HG02884 (cell line): ENCODE measurements at regions not wholly inside any gene's neighbourhood (a gene's known extent, or its start where the extent isn't known, plus 50 kb on each side); places are given as distances from the start of the nearest gene placed in this dataset.

Experiments used
- ATAC-seq: cut with Tn5 transposase; IDR thresholded peaks from one replicate; pipeline ENCODE4 v1.9.1; 2021; ENCODE audit warnings: mild to moderate bottlenecking, moderate library complexity; ENCODE audit not compliant: unreplicated experiment

DNA sequence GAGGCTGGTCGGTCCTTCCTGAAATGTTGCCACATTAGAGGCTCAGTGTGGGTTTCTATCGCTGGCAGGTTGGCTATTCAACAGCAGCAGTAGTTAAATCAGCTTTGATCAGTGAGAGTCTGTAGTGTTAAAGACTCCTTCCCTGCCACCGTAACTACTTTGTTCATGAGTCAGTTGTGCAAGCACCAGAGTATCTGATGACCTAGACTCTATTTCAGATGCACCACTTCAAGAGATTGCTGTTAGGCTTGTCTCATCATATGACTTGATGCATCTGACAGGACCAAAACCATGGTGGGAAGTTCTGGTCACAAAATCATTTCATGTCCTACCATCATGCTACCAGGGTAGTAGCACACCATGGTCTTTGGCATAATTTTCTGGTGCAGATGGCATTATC is 482.7 kb upstream of the MPDZ start:
- ATAC-seq, result no peak

DNA sequence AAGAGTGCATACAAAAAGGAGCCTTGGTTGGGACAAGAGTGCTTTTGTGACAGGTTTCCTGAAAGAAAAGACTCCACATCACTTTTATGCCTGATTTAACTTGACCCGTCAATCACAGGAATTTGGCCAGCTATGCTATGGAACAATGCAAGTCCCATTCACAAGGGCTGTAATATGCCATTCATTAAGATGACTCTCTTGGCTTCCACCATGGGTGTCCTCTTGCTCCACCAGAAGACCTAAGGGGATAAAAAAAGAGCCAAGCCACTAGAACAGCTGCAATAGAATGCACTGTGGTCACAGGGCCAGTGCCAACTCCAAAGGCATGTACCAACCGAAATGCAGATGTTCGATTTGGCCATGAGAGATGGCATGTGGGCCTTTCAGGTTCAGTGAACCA is 480.1 kb upstream of the MPDZ start:
- ATAC-seq, result no peak

DNA sequence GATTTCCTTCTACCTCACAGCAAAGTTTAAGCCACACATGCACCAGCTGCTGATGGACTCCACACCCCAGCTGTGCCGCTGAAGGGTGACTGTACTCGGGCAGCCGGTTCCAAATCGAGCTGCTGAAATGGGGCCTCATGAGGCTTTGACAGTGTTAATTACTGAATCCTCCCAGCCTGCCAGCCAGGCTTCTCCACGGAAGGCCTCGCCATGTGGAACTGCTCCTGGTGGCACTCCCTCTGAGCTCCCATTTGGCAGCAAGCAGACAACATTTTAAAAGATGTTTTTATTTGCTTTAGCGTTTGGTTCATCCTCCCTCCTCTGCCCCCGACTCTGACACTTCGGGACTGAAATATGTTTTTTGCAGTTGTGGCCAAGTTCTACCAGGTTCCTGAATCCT is 479.4 kb upstream of the MPDZ start:
- ATAC-seq, result no peak

- ATAC-seq, result no peak
Observed at GRCh38 chr9:13756943-13757342, 477.5 kb upstream of the MPDZ start.

DNA sequence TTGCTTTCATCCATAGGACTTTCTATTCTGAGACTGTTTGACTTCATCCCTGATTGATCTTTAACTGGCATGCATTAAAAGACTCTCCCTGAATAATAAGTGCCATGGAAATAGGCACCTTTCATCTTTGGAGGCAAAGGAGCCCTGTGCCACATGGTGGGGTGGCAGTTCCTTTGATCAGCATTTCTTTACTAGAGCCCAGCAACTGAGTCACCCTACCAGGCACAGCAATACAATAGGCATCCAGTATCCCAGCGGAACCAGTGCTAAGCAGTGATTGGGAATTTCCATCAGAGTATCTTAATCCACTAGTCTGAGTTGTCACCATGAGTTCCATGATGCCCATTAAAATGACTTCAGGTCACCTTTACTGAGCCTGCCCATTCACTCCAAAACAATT is 476.1 kb upstream of the MPDZ start:
- ATAC-seq, result no peak

DNA sequence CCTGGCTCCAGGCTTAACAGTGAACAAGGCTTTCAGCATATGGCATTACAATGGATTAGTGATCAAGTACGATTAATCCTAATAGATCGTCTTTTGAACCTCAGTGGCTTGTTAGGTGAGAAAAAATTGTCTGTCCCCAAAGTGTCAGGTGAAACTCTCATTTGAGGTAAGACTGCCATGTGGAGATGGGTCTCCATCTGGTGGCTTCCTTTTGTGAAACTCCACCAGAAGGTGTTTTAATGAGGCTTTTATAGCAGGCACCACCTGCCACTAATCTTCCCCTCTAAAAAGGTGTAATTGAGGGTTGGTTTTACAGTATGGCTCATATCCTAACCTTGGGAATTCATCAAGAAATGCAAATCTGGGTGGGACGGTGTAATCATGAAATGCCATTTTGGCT is 471.1 kb upstream of the MPDZ start:
- ATAC-seq, result no peak

GRCh38 chr9:13750061-13750460 is 470.6 kb upstream of the MPDZ start:
- ATAC-seq, result no peak

DNA sequence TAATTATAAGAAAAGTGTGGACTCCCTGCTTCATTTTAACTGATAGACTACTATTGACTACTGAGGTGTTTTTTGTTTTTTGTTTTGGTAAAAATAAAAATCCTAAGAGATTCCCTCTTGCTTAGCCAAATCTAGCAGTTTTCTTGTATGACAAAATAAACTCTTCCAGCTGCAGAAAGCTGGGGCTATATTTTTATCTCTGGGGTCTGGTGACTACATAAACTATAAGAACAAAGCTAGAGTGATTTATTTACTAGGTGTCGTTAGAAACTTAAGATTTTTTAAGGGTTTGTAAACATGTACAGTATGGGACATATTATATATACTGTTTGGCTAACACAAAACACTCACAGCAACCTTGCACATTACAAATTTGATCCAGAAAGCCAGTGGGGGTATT is 467.4 kb upstream of the MPDZ start:
- ATAC-seq, result no peak

DNA sequence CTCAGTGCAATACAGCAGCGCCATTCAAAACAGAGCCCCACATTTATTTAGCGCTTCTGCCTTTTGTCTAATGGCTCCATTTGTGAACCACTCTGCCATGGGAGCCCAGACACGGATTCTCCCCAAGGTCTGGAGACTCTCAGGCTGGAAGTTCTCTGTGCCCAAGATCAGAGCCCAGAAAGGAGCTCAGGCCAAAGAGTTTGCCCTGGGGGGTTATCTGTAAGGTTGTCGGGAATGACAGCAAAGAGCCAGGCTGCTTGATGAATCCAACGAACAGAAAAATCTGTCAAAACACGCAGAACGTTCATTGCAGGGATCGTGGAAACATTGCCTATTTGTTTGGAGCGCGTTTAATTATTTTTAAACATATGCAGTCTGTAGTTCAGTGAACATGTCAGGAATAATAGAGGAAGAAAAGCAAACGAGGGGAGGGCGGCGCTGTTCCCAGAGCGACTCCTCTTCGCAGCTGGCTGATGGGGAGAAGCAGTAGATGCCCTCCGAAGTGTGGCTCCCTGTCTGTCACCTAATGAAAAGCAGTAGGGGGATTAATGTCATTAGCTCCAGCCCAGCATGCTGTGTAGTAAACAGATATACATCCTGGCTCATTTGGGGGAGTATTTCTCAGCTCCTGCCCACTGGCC is 464.9 kb upstream of the MPDZ start:
- no peak for ATAC-seq

- no peak for ATAC-seq
Observed at GRCh38 chr9:13737885-13738284, 458.4 kb upstream of the MPDZ start.

GRCh38 chr9:13735181-13735580 is 455.7 kb upstream of the MPDZ start:
- ATAC-seq, result no peak

DNA sequence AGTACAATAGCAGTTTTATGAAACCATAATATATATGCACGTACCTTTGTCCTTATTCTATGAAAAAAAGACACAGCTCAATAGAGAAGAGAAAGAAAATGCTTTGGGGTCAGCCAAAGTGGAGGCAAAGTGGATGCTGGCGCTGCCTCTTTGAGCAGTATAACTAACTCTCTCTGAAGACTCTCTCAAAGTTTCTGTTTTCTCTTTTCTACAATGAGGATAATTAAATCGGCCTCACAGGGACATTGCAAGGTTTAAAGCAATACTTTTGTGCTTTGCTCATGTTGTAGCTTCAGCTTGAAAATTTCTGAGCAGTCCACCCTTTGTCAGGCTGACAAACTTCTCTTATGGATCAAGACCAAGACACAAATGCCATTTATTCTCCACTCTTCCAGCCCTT is 455.1 kb upstream of the MPDZ start:
- ATAC-seq, result no peak

- ATAC-seq, result no peak
Observed at GRCh38 chr9:13732290-13732689, 452.8 kb upstream of the MPDZ start.

GRCh38 chr9:13731637-13732036 is 452.1 kb upstream of the MPDZ start:
- no peak for ATAC-seq

DNA sequence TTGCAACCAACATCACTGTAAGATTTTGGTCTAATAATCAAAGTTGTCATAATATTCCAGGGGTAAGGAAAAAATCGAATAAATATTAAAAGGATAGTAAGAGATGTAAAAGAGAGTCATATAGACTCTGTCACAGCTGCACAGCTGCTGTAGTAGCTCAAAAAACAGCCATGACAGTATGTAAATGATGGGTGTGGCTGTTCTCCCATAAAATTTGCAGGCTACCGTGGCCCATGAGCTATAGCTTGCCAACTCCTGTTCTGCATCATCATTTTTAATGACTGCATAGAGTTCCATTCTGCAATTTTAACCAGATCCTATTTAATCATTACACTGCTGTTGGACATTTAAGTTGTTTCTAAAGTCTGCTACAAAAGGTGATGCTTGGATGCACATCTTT is 450.5 kb upstream of the MPDZ start:
- ATAC-seq, result no peak

DNA sequence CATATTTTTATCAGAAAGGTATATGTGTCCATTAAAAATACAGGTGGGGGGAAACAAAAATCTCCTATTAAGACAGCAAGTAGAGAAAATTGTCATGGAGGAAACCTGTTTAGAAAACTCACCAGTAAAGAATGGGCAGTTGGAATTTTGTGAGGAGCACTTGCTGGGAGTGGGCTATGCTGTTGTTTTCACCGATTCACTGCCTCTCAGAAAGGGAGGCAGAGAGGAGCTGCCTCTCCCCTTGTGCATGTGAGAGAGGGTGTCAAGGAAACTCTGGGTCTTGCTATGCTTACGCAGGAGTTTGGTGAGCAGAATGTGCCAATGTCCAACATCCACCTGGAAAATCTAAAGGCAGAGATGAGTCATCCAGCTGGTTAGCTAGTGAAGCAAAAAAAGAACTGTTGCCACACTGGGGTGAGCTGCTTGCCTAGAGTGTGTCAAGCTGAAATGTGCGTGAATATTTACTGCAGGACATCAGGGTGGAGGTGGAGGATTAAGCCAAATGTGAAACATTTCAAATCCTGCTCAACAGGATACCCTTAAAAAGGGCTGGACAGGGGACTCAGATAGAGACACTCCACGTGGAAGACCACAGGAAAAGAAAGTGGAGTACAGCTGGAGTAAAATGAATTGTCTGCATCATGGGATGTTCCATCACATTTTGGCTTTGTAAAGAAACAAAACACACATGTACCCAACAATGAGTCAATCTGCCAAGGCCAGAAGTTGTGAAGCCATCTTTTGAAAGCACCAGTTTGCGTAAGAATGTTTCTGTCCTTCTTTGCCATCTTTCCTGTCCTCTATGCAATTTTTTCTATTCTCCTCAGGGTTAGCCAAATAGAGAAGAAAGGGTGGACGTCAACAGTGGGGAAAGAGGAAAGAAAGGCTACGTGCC is 449.7 kb upstream of the MPDZ start:
- ATAC-seq, result no peak

DNA sequence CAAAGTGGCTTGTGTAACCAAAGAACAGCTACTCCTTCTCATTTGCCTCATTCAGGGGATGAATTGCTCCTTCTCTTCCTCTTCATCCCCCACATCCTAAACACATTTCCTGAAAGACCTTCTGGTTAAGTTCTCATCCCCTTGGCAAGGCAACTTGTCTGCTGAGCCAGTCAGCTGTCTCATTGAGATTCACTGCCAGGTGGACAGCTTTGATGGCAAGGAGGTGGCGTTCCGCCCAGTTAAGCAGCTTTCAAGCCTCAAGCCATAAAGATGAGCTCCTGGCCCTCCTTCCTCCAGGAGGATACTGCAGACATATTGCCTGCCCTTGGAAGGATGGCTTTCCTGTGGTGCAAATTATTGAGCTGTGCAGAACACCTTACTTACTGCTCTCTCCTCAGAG is 448.6 kb upstream of the MPDZ start:
- no peak for ATAC-seq

DNA sequence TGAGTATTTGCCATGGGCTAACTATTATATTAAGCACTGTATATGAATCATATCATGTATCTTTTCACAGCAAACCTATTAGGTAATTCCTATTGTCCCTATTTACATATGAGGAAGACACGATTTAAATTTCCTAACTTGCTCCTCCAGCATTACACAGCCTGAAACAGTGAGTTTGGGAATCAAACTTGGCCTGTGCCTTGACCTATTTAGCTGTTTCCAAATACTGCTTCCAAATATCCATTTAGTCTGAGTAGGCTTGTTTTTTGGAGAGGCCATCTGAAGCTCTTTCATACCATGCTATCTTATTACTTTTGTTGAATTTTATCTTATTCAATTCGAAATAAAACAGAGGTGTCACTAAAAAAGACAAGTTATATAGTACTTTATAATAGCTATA is 447.3 kb upstream of the MPDZ start:
- ATAC-seq, result no peak

- no peak for ATAC-seq
Observed at GRCh38 chr9:13725516-13725915, 446.0 kb upstream of the MPDZ start.

- ATAC-seq, result no peak
Observed at GRCh38 chr9:13721481-13722235, 442.2 kb upstream of the MPDZ start.

DNA sequence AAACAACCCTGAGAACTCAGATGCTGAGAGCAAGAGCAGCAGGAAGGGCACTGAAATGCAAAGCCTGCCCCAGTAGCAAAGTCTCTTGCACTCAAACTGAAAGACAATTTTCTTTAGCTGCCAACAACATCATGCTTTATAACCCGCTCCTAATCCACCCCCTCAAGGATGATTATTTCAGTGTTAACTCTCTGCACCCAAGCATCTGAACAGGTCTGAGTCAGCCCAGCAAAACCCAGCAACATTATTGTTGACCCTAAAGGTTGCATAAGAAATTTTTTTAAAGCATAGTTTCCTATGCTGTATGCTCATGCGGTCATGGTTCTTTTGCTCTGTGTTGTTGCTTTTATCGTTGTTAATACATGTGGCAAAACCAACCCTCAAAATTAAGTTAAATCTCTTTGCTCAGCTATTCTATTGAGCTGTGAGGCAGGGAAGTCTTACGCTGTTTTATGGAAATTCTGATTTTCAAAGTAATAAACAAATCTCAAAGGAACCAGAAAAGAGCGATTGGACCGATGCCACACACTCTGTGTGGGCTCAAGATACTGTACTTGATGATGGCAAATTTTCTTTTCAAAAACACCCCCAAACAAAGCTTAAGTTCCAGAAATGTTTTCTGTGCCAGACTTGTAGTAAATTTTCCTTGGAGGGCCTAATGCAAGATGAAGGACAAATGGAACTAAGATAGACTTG is 440.6 kb upstream of the MPDZ start:
- ATAC-seq, result no peak
